ENCODE measurements at regions not wholly inside any gene's neighbourhood (a gene's known extent, or its start where the extent isn't known, plus 50 kb on each side); places are given as distances from the start of the nearest gene placed in this dataset.

GRCh38 chr10:28426392-28427159 is 106.3 kb upstream of the WAC start:
- Histone ChIP-seq H4K20me1 (replicated peaks; ENCODE audit: control insufficient read depth, extremely low read depth, insufficient read depth, low read length) (no peaks in the 10 kb centered on the region), H3K36me3 (ENCODE audit: control insufficient read depth in 2 of 2, extremely low read depth in 1 of 2, insufficient read depth in 2 of 2, low read length in 2 of 2) (no peaks in the 10 kb centered on the region), H3K79me2 (ENCODE audit: control insufficient read depth, insufficient read depth, low read length) (no peaks in the 10 kb centered on the region), H3K9me1 (replicated peaks; ENCODE audit: control insufficient read depth, extremely low read depth, insufficient read depth, low read length) (no peaks in the 10 kb centered on the region), H2AFZ (ENCODE audit: low read depth, low read length) (no peak overlapping the region), H3K4me1 (ENCODE audit: control insufficient read depth, extremely low read depth, insufficient read depth, low read length) (no peaks in the 10 kb centered on the region), H3K4me2 (ENCODE audit: insufficient read depth, low read length) (no peak overlapping the region), H3K9ac (replicated peaks; ENCODE audit: extremely low read depth, insufficient read depth, low read length) (no peak overlapping the region), H3K27ac (ENCODE audit: insufficient read depth, low read depth, low read length) (no peak overlapping the region), H3K27me3 (ENCODE audit: control insufficient read depth in 2 of 2, insufficient read depth in 2 of 2, low read length in 2 of 2) (peaks cover 1 to 8% of the 10 kb centered on the region in 2 experiments), H3K4me3 (replicated peaks in 1 of 3; ENCODE audit: insufficient read depth in 1 of 3, low read depth in 1 of 3, low read length in 3 of 3) (no peak overlapping the region), H3K9me3 (replicated peaks; ENCODE audit: control insufficient read depth, insufficient read depth, low read length) (no peaks in the 10 kb centered on the region)
- ChIA-PET POLR2A (no interaction called here), CTCF (no interaction called here)
- DNase-seq (ENCODE audit: low read depth, low spot score) = no peak
- no peak for TF ChIP-seq MYC (IDR thresholded peaks at IDR 0.05; ENCODE audit: low read depth, low read length)
- dilution Hi-C loops (cut with MboI; ENCODE audit: extremely low pct_ligation_motif_present, low sequenced_read_pairs) (no loop called here), intact Hi-C loops (cut with micrococcal nuclease) (no loop called here)
- BruUV-seq (replicated peaks) = no TSS peak
- no peak for FAIRE-seq

DNA sequence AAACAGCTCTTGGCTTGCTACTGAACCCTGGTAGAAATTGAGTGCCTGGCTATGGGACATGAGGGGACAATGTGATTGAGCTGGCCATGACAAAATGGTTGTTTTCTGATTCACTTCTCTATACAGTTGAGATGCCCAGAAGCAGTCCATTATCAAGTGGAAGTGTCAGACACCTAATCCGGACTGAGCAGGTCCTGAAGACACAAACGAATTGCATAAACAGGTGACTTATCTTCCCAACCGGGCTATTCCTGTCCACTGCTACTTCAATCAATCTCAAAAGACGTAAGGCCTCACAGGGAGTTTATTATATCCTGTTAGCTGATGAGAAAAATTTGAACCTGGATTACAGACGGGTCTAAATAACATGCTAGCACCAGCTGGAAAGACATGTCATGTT is 105.5 kb upstream of the WAC start:
- no peak overlapping the region for H2AFZ ChIP-seq (ENCODE audit: low read depth, low read length)
- no peak overlapping the region for H3K9ac ChIP-seq (replicated peaks; ENCODE audit: extremely low read depth, insufficient read depth, low read length)
- H3K79me2 ChIP-seq (ENCODE audit: control insufficient read depth, insufficient read depth, low read length) = no peaks in the 10 kb centered on the region
- no peak for FAIRE-seq
- no peaks in the 10 kb centered on the region for H4K20me1 ChIP-seq (replicated peaks; ENCODE audit: control insufficient read depth, extremely low read depth, insufficient read depth, low read length)
- H3K9me3 ChIP-seq (replicated peaks; ENCODE audit: control insufficient read depth, insufficient read depth, low read length) = no peaks in the 10 kb centered on the region
- H3K27me3 ChIP-seq (ENCODE audit: control insufficient read depth in 2 of 2, insufficient read depth in 2 of 2, low read length in 2 of 2) = peaks cover 1 to 8% of the 10 kb centered on the region in 2 experiments
- TF ChIP-seq, protein P1, sequence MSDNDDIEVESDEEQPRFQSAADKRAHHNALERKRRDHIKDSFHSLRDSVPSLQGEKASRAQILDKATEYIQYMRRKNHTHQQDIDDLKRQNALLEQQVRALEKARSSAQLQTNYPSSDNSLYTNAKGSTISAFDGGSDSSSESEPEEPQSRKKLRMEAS (IDR thresholded peaks at IDR 0.05; ENCODE audit: insufficient read depth, insufficient read length) = no peak
- TF ChIP-seq POLR2AphosphoS5 (IDR thresholded peaks at IDR 0.05; ENCODE audit: insufficient read depth, low read depth, low read length) = no peak
- TF ChIP-seq FOS (IDR thresholded peaks at IDR 0.05; ENCODE audit: borderline replicate concordance, insufficient read depth, low read length) = no peak
- TF ChIP-seq MYC (IDR thresholded peaks at IDR 0.05; ENCODE audit: low read depth, low read length) = no peak
- no peak for TF ChIP-seq CTCF (IDR thresholded peaks at IDR 0.05; ENCODE audit: extremely low read depth in 1 of 2, insufficient read depth in 1 of 2, low read depth in 1 of 2, low read length in 2 of 2)
- TF ChIP-seq POLR2A (IDR thresholded peaks at IDR 0.05; ENCODE audit: low read depth, low read length) = no peak
- no peak for TF ChIP-seq JUN (IDR thresholded peaks at IDR 0.05; ENCODE audit: borderline replicate concordance, insufficient read depth, insufficient read length, low read depth)
- TF ChIP-seq EZH2 (IDR thresholded peaks at IDR 0.05; ENCODE audit: borderline replicate concordance, low read depth, low read length, severe bottlenecking) = no peak
- no peak for DNase-seq (ENCODE audit: low read depth, low spot score)
- BruUV-seq (replicated peaks) = no TSS peak
- H3K4me1 ChIP-seq (ENCODE audit: control insufficient read depth, extremely low read depth, insufficient read depth, low read length) = no peaks in the 10 kb centered on the region
- ChIA-PET CTCF (no interaction called here), POLR2A (no interaction called here)
- H3K27ac ChIP-seq (ENCODE audit: insufficient read depth, low read depth, low read length) = no peak overlapping the region
- no peak overlapping the region for H3K4me2 ChIP-seq (ENCODE audit: insufficient read depth, low read length)
- no peaks in the 10 kb centered on the region for H3K9me1 ChIP-seq (replicated peaks; ENCODE audit: control insufficient read depth, extremely low read depth, insufficient read depth, low read length)
- H3K36me3 ChIP-seq (ENCODE audit: control insufficient read depth in 2 of 2, extremely low read depth in 1 of 2, insufficient read depth in 2 of 2, low read length in 2 of 2) = no peaks in the 10 kb centered on the region
- dilution Hi-C loops (cut with MboI; ENCODE audit: extremely low pct_ligation_motif_present, low sequenced_read_pairs) (no loop called here), intact Hi-C loops (cut with micrococcal nuclease) (no loop called here)
- no peak overlapping the region for H3K4me3 ChIP-seq (replicated peaks in 1 of 3; ENCODE audit: insufficient read depth in 1 of 3, low read depth in 1 of 3, low read length in 3 of 3)
